Lower lobe of right lung (tissue), 2 donors: ENCODE measurements at regions not wholly inside any gene's neighbourhood (a gene's known extent, or its start where the extent isn't known, plus 50 kb on each side); places are given as distances from the start of the nearest gene placed in this dataset.
"Not testable (repeated sequence)": the region's sequence is repeated elsewhere in the genome, so short reads cannot be mapped to it uniquely, and the experiment has no call there.

Source experiments
- ATAC-seq, 2 donors: fragments of 200-7000 bp; cut with Tn5 transposase; one replicate each; pipeline ENCODE4 v1.9.1; 2020 to 2022; ENCODE audit warnings: mild to moderate bottlenecking in 2 of 2, moderate library complexity in 2 of 2
- DNase-seq: peaks from one replicate; pipeline ENCODE4 v3.0.0-alpha.2; 2020
- H3K27ac ChIP-seq: fragments of 200-600 bp; one replicate; pipeline ENCODE4 v1.8.0; 2022
- H3K27me3 ChIP-seq: fragments of 200-600 bp; one replicate; pipeline ENCODE4 v1.8.0; 2022; ENCODE audit warnings: low read depth
- H3K36me3 ChIP-seq: fragments of 200-600 bp; one replicate; pipeline ENCODE4 v1.8.0; 2022; ENCODE audit warnings: mild to moderate bottlenecking
- H3K4me1 ChIP-seq: fragments of 200-600 bp; one replicate; pipeline ENCODE4 v1.8.0; 2022
- H3K4me3 ChIP-seq: fragments of 200-600 bp; one replicate; pipeline ENCODE4 v1.8.0; 2022; ENCODE audit warnings: mild to moderate bottlenecking
- H3K9me3 ChIP-seq: fragments of 200-600 bp; one replicate; pipeline ENCODE4 v1.8.0; 2022
- intact Hi-C: fragments of 100-400 bp; cut with DNase I; formaldehyde crosslinking; loops from one replicate; pipeline ENCODE4 v1.11.0; 2022
- TF ChIP-seq, protein P1 (sequence below): fragments of 200-600 bp; IDR thresholded peaks from one replicate; pipeline ENCODE4 v1.8.0; 2022; ENCODE audit warnings: antibody characterized with exemption, mild to moderate bottlenecking
- donor health status: DM: no; HTN: yes; CAD: no; lungs with severe emphysema.

DNA sequence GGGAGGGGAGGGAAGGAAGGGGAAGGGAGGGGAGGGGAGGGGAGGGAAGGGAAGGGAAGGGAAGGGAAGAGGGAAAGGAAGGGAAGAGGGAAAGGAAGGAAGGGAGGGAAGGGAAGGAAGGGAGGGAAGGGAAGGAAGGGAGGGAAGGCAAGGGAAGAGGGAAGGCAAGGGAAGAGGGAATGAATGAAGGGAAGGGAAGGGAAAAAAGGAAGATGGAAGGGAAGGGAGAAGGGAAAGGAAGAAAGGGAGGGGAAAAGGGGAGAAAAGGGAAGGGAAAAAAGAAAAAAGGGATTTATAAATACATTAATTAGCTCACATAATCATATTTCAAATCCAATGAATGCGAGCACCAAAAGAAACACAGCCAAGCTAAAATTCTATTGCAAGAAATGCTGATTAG, 202.9 kb upstream of the LRRTM4 start:
- no peak overlapping the region for H3K4me3 ChIP-seq
- TF ChIP-seq, protein P1, sequence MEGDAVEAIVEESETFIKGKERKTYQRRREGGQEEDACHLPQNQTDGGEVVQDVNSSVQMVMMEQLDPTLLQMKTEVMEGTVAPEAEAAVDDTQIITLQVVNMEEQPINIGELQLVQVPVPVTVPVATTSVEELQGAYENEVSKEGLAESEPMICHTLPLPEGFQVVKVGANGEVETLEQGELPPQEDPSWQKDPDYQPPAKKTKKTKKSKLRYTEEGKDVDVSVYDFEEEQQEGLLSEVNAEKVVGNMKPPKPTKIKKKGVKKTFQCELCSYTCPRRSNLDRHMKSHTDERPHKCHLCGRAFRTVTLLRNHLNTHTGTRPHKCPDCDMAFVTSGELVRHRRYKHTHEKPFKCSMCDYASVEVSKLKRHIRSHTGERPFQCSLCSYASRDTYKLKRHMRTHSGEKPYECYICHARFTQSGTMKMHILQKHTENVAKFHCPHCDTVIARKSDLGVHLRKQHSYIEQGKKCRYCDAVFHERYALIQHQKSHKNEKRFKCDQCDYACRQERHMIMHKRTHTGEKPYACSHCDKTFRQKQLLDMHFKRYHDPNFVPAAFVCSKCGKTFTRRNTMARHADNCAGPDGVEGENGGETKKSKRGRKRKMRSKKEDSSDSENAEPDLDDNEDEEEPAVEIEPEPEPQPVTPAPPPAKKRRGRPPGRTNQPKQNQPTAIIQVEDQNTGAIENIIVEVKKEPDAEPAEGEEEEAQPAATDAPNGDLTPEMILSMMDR: no peak
- no peaks in the 10 kb centered on the region for H3K27me3 ChIP-seq
- intact Hi-C loops: no loop called here
- no peaks in the 10 kb centered on the region for H3K4me1 ChIP-seq
- ATAC-seq: no peak
- no peak for DNase-seq
- no peak overlapping the region for H3K27ac ChIP-seq
- H3K36me3 ChIP-seq: no peaks in the 10 kb centered on the region
- H3K9me3 ChIP-seq: no peaks in the 10 kb centered on the region

DNA sequence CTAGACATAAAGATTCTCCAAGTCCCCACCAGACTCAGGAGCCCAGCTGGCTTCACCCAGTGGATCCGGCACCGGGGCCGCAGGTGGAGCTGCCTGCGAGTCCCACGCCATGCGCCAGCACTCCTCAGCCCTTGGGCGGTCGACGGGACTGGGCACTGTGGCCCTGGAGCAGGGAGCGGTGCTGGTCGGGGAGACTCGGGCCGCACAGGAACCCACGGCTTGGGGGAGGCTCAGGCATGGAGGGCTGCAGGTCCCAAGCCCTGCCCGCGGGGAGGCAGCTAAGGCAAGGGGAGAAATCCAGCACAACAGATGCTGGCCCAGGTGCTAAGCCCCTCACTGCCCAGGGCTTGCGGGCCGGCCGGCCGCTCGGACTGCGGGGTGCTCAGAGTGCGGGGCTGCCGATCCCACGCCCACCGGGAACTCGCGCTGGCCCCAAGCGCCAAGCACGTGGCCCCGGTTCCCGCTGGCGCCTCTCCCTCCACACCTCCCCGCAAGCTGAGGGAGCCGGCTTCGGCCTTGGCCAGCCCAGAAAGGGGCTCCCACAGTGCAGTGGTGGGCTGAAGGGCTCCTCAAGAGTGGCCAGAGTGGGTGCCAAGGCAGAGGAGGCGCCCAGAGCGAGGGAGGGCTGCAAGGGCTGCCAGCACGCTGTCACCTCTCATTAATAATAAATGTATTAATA, 212.6 kb upstream of the LRRTM4 start:
- H3K4me3 ChIP-seq, H3K4me1 ChIP-seq, H3K9me3 ChIP-seq, H3K27ac ChIP-seq, H3K27me3 ChIP-seq, ATAC-seq, intact Hi-C loops, H3K36me3 ChIP-seq: not testable (repeated sequence)
- DNase-seq: peak; percentile 29

GRCh38 chr2:77737236-77737635, 215.1 kb upstream of the LRRTM4 start:
- Histone ChIP-seq H3K9me3 (no peaks in the 10 kb centered on the region), H3K27ac (no peak overlapping the region), H3K27me3 (no peaks in the 10 kb centered on the region), H3K36me3 (no peaks in the 10 kb centered on the region), H3K4me1 (no peaks in the 10 kb centered on the region), H3K4me3 (no peak overlapping the region)
- intact Hi-C loops: no loop called here
- TF ChIP-seq, protein P1: no peak
- DNase-seq (no peak), ATAC-seq (no peak)

GRCh38 chr2:77746780-77747179, 224.6 kb upstream of the LRRTM4 start:
- no peaks in the 10 kb centered on the region for H3K36me3 ChIP-seq
- no peak overlapping the region for H3K4me3 ChIP-seq
- no peak for DNase-seq
- TF ChIP-seq, protein P1: no peak
- no peaks in the 10 kb centered on the region for H3K9me3 ChIP-seq
- H3K27ac ChIP-seq: no peak overlapping the region
- ATAC-seq: no peak
- intact Hi-C loops: no loop called here
- H3K4me1 ChIP-seq: no peaks in the 10 kb centered on the region
- no peaks in the 10 kb centered on the region for H3K27me3 ChIP-seq

- intact Hi-C loops, H3K4me1 ChIP-seq, H3K36me3 ChIP-seq, DNase-seq, H3K27me3 ChIP-seq, ATAC-seq, H3K27ac ChIP-seq, H3K4me3 ChIP-seq, H3K9me3 ChIP-seq: not testable (repeated sequence)
Observed at GRCh38 chr2:77753710-77754345, 231.7 kb upstream of the LRRTM4 start.

- DNase-seq (no peak), ATAC-seq (peak in 1 of 2 donors; percentile 25)
Observed at GRCh38 chr2:77767388-77768076, 245.4 kb upstream of the LRRTM4 start.

More at GRCh38 chr2:77767388-77768076, 245.4 kb upstream of the LRRTM4 start:
- intact Hi-C loops: no loop called here
- Histone ChIP-seq H3K27ac (no peak overlapping the region), H3K36me3 (no peaks in the 10 kb centered on the region), H3K4me3 (no peak overlapping the region), H3K27me3 (no peaks in the 10 kb centered on the region), H3K4me1 (no peaks in the 10 kb centered on the region), H3K9me3 (no peaks in the 10 kb centered on the region)
- TF ChIP-seq, protein P1: no peak
